IMR-90 (cell line): ENCODE measurements at regions not wholly inside any gene's neighbourhood (a gene's known extent, or its start where the extent isn't known, plus 50 kb on each side); places are given as distances from the start of the nearest gene placed in this dataset.

ENCODE experiments used
- ATAC-seq: fragments of 200-7000 bp; cut with Tn5 transposase; 2 replicates; pipeline ENCODE4 v1.9.1; 2020; ENCODE audit warnings: low read depth, mild to moderate bottlenecking, moderate library complexity
- BruUV-seq: library from RNA; stranded (reverse); fragments of 400-500 nt; replicated peaks from 2 replicates; lab custom pipeline; 2021; lab: Mats Ljungman, UMichigan
- CTCF ChIA-PET: fragments of 300-600 bp; formaldehyde crosslinking; extraction: SDS; loops from one replicate; lab custom pipeline; 2021; ENCODE audit warnings: antibody characterized with exemption; lab: Yijun Ruan, JAX
- POLR2A ChIA-PET: fragments of 300-600 bp; sonication (Branson Sonifier 250); formaldehyde crosslinking; loops from one replicate; lab custom pipeline; 2022; ENCODE audit warnings: antibody characterized with exemption; ENCODE audit not compliant: unreplicated experiment; lab: Charles Lee
- DNase-seq: peaks from one replicate; pipeline ENCODE4 v3.0.0; 2013
- H2AFZ ChIP-seq: replicated peaks from 2 replicates; pipeline ENCODE3; 2013; ENCODE audit warnings: low read length, mild to moderate bottlenecking; ENCODE audit not compliant: poor library complexity
- H2AK5ac ChIP-seq: 2 replicates; pipeline ENCODE4 v1.6.1; 2013; ENCODE audit warnings: low read depth, low read length, inconsistent platforms
- H2AK9ac ChIP-seq: replicated peaks from 2 replicates; pipeline ENCODE3; 2013; ENCODE audit warnings: mild to moderate bottlenecking, low read depth, low read length, moderate library complexity; ENCODE audit not compliant: poor library complexity
- H2BK120ac ChIP-seq: 2 replicates; pipeline ENCODE4 v1.6.1; 2013; ENCODE audit warnings: low read depth, low read length, inconsistent platforms
- H2BK15ac ChIP-seq: 3 replicates; pipeline ENCODE4 v1.6.1; 2013; ENCODE audit warnings: low read depth, low read length, inconsistent platforms
- H2BK20ac ChIP-seq: 2 replicates; pipeline ENCODE4 v1.6.1; 2013; ENCODE audit warnings: low read depth, mild to moderate bottlenecking, inconsistent platforms, low read length, moderate library complexity
- H2BK5ac ChIP-seq: 2 replicates; pipeline ENCODE4 v1.6.1; 2013; ENCODE audit warnings: mild to moderate bottlenecking, low read depth, low read length, inconsistent platforms; ENCODE audit not compliant: poor library complexity, severe bottlenecking
- H3K14ac ChIP-seq: replicated peaks from 2 replicates; pipeline ENCODE4 v1.6.1; 2013; ENCODE audit warnings: low read depth, low read length, inconsistent platforms
- H3K18ac ChIP-seq: 2 replicates; pipeline ENCODE4 v1.6.1; 2013; ENCODE audit warnings: low read depth, low read length, control low read depth
- H3K23ac ChIP-seq: 2 replicates; pipeline ENCODE4 v1.6.1; 2013; ENCODE audit warnings: low read depth, low read length, inconsistent platforms
- H3K27ac ChIP-seq: 2 replicates; pipeline ENCODE4 v1.5.1; 2013; ENCODE audit warnings: mild to moderate bottlenecking, control low read depth, low read length; ENCODE audit not compliant: insufficient read depth
- H3K27me3 ChIP-seq: 2 replicates; pipeline ENCODE4 v1.6.1; 2013; ENCODE audit warnings: low read length; ENCODE audit not compliant: control insufficient read depth, insufficient read depth
- H3K36me3 ChIP-seq: 2 replicates; pipeline ENCODE4 v1.6.1; 2013; ENCODE audit warnings: low read length, mixed read lengths; ENCODE audit not compliant: control insufficient read depth, insufficient read depth
- H3K4ac ChIP-seq: 2 replicates; pipeline ENCODE4 v1.6.1; 2013; ENCODE audit warnings: low read depth, low read length, inconsistent platforms
- H3K4me1 ChIP-seq: 2 replicates; pipeline ENCODE4 v1.6.1; 2013; ENCODE audit warnings: low read length, mixed read lengths; ENCODE audit not compliant: control insufficient read depth, insufficient read depth
- H3K4me2 ChIP-seq: 2 replicates; pipeline ENCODE4 v1.6.1; 2013; ENCODE audit warnings: low read depth, mild to moderate bottlenecking, control low read depth, low read length, moderate library complexity
- H3K4me3 ChIP-seq: 2 replicates; pipeline ENCODE4 v1.5.1; 2013; ENCODE audit warnings: low read depth, mild to moderate bottlenecking, control low read depth, low read length, moderate library complexity; ENCODE audit not compliant: insufficient read depth
- H3K56ac ChIP-seq: 2 replicates; pipeline ENCODE4 v1.6.1; 2013; ENCODE audit warnings: low read length, inconsistent platforms; ENCODE audit not compliant: insufficient read depth; ENCODE audit errors: extremely low read depth
- H3K79me1 ChIP-seq, 2 experiments: 2 replicates each; pipeline ENCODE4 v1.6.1; 2013; ENCODE audit warnings: low read length in 2 of 2, inconsistent platforms in 1 of 2, low read depth in 1 of 2
- H3K9ac ChIP-seq: 2 replicates; pipeline ENCODE4 v1.6.1; 2013; ENCODE audit warnings: low read depth, low read length, control low read depth
- H3K9me1 ChIP-seq: 2 replicates; pipeline ENCODE4 v1.6.1; 2013; ENCODE audit warnings: low read length, inconsistent platforms; ENCODE audit not compliant: insufficient read depth
- H3K9me3 ChIP-seq: 2 replicates; pipeline ENCODE4 v1.6.1; 2013; ENCODE audit warnings: low read length; ENCODE audit not compliant: control insufficient read depth, insufficient read depth
- H4K20me1 ChIP-seq: 2 replicates; pipeline ENCODE4 v1.6.1; 2013; ENCODE audit warnings: low read length, inconsistent platforms; ENCODE audit not compliant: insufficient read depth
- H4K5ac ChIP-seq: 2 replicates; pipeline ENCODE4 v1.6.1; 2013; ENCODE audit warnings: mild to moderate bottlenecking, low read depth, low read length, control low read depth
- H4K8ac ChIP-seq, 2 experiments: 2 replicates each; pipeline ENCODE4 v1.6.1; 2013; ENCODE audit warnings: low read depth in 2 of 2, low read length in 2 of 2, control low read depth in 1 of 2, inconsistent platforms in 1 of 2
- H4K91ac ChIP-seq: 2 replicates; pipeline ENCODE4 v1.6.1; 2013; ENCODE audit warnings: low read depth, low read length, inconsistent platforms; ENCODE audit not compliant: insufficient read depth
- BHLHE40 ChIP-seq: fragments of 150-350 bp; IDR thresholded peaks from 2 replicates; pipeline ENCODE4 v1.6.1; 2016; ENCODE audit warnings: mild to moderate bottlenecking, low read depth, low read length
- CEBPB ChIP-seq: IDR thresholded peaks from 2 replicates; pipeline ENCODE4 v1.6.1; 2012; ENCODE audit warnings: low read depth, low read length, improper control_type of control experiment
- POLR2A ChIP-seq: IDR thresholded peaks from 2 replicates; pipeline ENCODE4 v1.6.1; 2012; ENCODE audit warnings: mild to moderate bottlenecking, low read depth, low read length
- RFX5 ChIP-seq: IDR thresholded peaks from 2 replicates; pipeline ENCODE4 v1.8.0; 2012; ENCODE audit warnings: low read depth, mild to moderate bottlenecking, low read length, moderate library complexity
- WGBS, 2 experiments: methylation state at CpG; one replicate each; pipeline versions ENCODE4 v1.1.5 to v1.1.7; 2013; ENCODE audit warnings: missing lambda C conversion rate in 2 of 2; ENCODE audit not compliant: insufficient read length in 1 of 2; ENCODE audit errors: extremely low coverage in 2 of 2; 5-methylcytosine and 5-hydroxymethylcytosine counted together
- dilution Hi-C: fragments of 300-500 bp; cut with HindIII; formaldehyde crosslinking; loops from one replicate; pipeline ENCODE4 v1.14.3; 2018; ENCODE audit warnings: low sequenced_read_pairs; ENCODE audit not compliant: unreplicated experiment
- in situ Hi-C: fragments of 300-500 bp; cut with MboI; formaldehyde crosslinking; loops from 3 replicates; pipeline ENCODE4 v1.14.3; 2019; ENCODE audit warnings: low sequenced_read_pairs, inconsistent platforms, mixed read lengths
- intact Hi-C: fragments of 100-400 bp; cut with micrococcal nuclease; formaldehyde crosslinking; loops from 2 replicates; pipeline ENCODE4 v1.10.0; 2022

- no peaks in the 10 kb centered on the region for H3K4me1 ChIP-seq
- H4K20me1 ChIP-seq: no peaks in the 10 kb centered on the region
- in situ Hi-C loops (no loop called here), intact Hi-C loops (no loop called here), dilution Hi-C loops (no loop called here)
- H3K79me1 ChIP-seq: no peaks in the 10 kb centered on the region
- H3K27me3 ChIP-seq: no peaks in the 10 kb centered on the region
- TF ChIP-seq POLR2A (no peak), CEBPB (no peak), BHLHE40 (no peak), RFX5 (no peak)
- no peak overlapping the region for H3K9ac ChIP-seq
- no TSS peak for BruUV-seq
- no peak overlapping the region for H3K4me3 ChIP-seq
- ATAC-seq (no peak), DNase-seq (no peak)
- H2BK15ac ChIP-seq: no peak overlapping the region
- H3K56ac ChIP-seq: no peak overlapping the region
- no peak overlapping the region for H2BK5ac ChIP-seq
- no peak overlapping the region for H3K14ac ChIP-seq
- no peak overlapping the region for H4K91ac ChIP-seq
- no peak overlapping the region for H3K27ac ChIP-seq
- no peak overlapping the region for H2AK5ac ChIP-seq
- no peak overlapping the region for H2BK20ac ChIP-seq
- no peaks in the 10 kb centered on the region for H3K9me3 ChIP-seq
- H2AK9ac ChIP-seq: no peak overlapping the region
- H3K18ac ChIP-seq: no peak overlapping the region
- WGBS, 2 experiments: no CpG with 5 or more reads among the region's 1 CpG
- H3K36me3 ChIP-seq: no peaks in the 10 kb centered on the region
- CTCF ChIA-PET: no interaction called here
- H3K4me2 ChIP-seq: no peak overlapping the region
- H4K5ac ChIP-seq: no peak overlapping the region
- POLR2A ChIA-PET: no interaction called here
- H3K9me1 ChIP-seq: no peaks in the 10 kb centered on the region
- H2BK120ac ChIP-seq: no peak overlapping the region
- H2AFZ ChIP-seq: no peak overlapping the region
- H3K4ac ChIP-seq: no peak overlapping the region
- H4K8ac ChIP-seq: no peak overlapping the region
- H3K23ac ChIP-seq: no peak overlapping the region
Observed at GRCh38 chr12:59867055-59867454, 271.2 kb downstream of the SLC16A7 start.
